Mesodermal cell (in vitro differentiated cells): ENCODE measurements at regions not wholly inside any gene's neighbourhood (a gene's known extent, or its start where the extent isn't known, plus 50 kb on each side); places are given as distances from the start of the nearest gene placed in this dataset.

Experiments
- H3K27ac ChIP-seq: 2 replicates; pipeline ENCODE4 v1.7.0; 2013; ENCODE audit warnings: mild to moderate bottlenecking, low read depth, low read length, moderate library complexity; ENCODE audit not compliant: severe bottlenecking
- H3K36me3 ChIP-seq: 2 replicates; pipeline ENCODE4 v1.7.1; 2013; ENCODE audit warnings: mild to moderate bottlenecking, low read length, moderate library complexity; ENCODE audit not compliant: control insufficient read depth, insufficient read depth
- H3K4me1 ChIP-seq: one replicate; pipeline ENCODE4 v1.7.1; 2013; ENCODE audit warnings: mild to moderate bottlenecking, low read length; ENCODE audit not compliant: insufficient read depth, control insufficient read depth, poor library complexity, severe bottlenecking
- H3K4me3 ChIP-seq: 2 replicates; pipeline ENCODE4 v1.7.0; 2013; ENCODE audit warnings: low read length, control low read depth, mild to moderate bottlenecking; ENCODE audit not compliant: insufficient read depth, poor library complexity, severe bottlenecking; ENCODE audit errors: extremely low read depth
- H3K9me3 ChIP-seq: 2 replicates; pipeline ENCODE4 v1.7.1; 2013; ENCODE audit warnings: mild to moderate bottlenecking, low read length, moderate library complexity; ENCODE audit not compliant: control insufficient read depth
- WGBS, 2 experiments: methylation state at CpG; one replicate each; pipeline ENCODE4 v1.1.5; 2013; ENCODE audit warnings: missing lambda C conversion rate in 2 of 2; ENCODE audit not compliant: insufficient coverage in 2 of 2; 5-methylcytosine and 5-hydroxymethylcytosine counted together

GRCh38 chr12:88416786-88417185 is 163.5 kb downstream of the KITLG start:
- H3K36me3 ChIP-seq, result no peaks in the 10 kb centered on the region
- 100% methylated on average over 1 of the region's 2 CpGs; no CpG with 5 or more reads in 1 of the 2 experiments for WGBS, 2 experiments
- H3K9me3 ChIP-seq, result no peaks in the 10 kb centered on the region
- no peak overlapping the region for H3K4me3 ChIP-seq
- H3K4me1 ChIP-seq, result peaks cover 6% of the 10 kb centered on the region
- no peak overlapping the region for H3K27ac ChIP-seq

GRCh38 chr12:88417531-88417930 is 162.7 kb downstream of the KITLG start:
- Histone ChIP-seq H3K9me3 (no peaks in the 10 kb centered on the region), H3K36me3 (no peaks in the 10 kb centered on the region), H3K27ac (no peak overlapping the region), H3K4me1 (peaks cover 6% of the 10 kb centered on the region), H3K4me3 (no peak overlapping the region)
- 94 to 100% methylated on average over 1 to 2 of the region's 5 CpGs for WGBS, 2 experiments

DNA sequence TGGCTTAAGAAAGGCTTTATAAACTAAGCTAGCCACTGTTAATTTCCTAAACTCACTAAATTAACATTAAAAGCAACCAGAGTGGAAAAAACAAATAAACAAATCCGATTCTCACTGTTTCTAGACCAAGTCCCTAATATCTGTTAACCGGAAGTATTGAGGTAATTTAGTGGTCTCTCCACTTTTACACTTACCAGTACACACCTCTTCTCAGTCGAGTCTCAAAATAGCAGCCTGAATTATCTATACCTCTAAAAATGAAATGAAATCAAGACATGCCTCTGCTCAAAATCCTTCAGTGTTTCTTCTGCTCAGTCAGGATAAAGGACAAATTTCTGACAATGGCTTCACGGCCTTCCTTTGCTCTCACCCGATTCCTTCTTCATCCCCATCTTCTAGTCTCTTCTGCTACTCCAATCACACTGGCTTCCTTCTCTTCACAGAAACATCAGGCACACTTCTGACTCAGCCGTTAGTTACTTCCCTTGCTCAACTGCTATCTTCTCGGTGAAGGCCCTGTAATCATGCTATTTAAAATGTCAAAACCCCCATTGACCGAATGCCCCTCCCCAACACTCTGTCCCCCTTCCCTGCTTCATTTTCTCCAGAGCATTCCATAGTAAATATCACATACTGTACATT is 161.3 kb downstream of the KITLG start:
- WGBS, 2 experiments, result 66 to 88% methylated on average over 5 to 7 of the region's 8 CpGs
- no peaks in the 10 kb centered on the region for H3K9me3 ChIP-seq
- no peak overlapping the region for H3K4me3 ChIP-seq
- peaks cover 6% of the 10 kb centered on the region for H3K4me1 ChIP-seq
- no peak overlapping the region for H3K27ac ChIP-seq
- no peaks in the 10 kb centered on the region for H3K36me3 ChIP-seq

GRCh38 chr12:88419794-88420193 is 160.5 kb downstream of the KITLG start:
- no peaks in the 10 kb centered on the region for H3K9me3 ChIP-seq
- no peaks in the 10 kb centered on the region for H3K36me3 ChIP-seq
- no CpG with 5 or more reads among the region's 1 CpG for WGBS, 2 experiments
- H3K4me3 ChIP-seq, result no peak overlapping the region
- H3K27ac ChIP-seq, result no peak overlapping the region
- peaks cover 6% of the 10 kb centered on the region for H3K4me1 ChIP-seq

DNA sequence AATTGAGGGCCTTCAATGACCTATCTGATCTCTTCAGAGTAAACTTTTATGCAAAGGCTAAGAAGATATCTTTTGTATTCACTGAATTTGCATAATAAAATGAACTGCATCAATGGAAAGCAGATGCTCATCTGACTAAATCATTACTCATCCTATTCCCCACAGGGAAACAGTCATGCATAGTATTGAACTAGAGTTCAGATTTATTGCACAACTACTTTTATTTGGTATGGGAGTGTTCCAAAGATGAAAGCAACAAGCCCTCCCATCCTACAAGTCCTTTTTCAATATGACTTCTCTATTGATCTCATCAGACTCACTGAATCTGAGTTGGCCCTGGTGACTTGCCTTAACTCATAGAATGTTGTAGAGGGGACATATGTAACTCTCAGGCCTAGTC is 159.8 kb downstream of the KITLG start:
- Histone ChIP-seq H3K4me3 (no peak overlapping the region), H3K9me3 (no peaks in the 10 kb centered on the region), H3K36me3 (no peaks in the 10 kb centered on the region), H3K4me1 (peaks cover 6% of the 10 kb centered on the region), H3K27ac (no peak overlapping the region)

- Histone ChIP-seq H3K9me3 (no peaks in the 10 kb centered on the region), H3K36me3 (no peaks in the 10 kb centered on the region), H3K27ac (no peak overlapping the region), H3K4me3 (no peak overlapping the region), H3K4me1 (no peaks in the 10 kb centered on the region)
- WGBS, 2 experiments, result 96 to 100% methylated on average over 3 of the region's 5 CpGs
These were observed 155.2 kb downstream of the KITLG start for GRCh38 chr12:88424791-88425730.

- H3K27ac ChIP-seq, result no peak overlapping the region
- WGBS, 2 experiments, result 83 to 90% methylated on average over 1 of the region's 1 CpG
These were observed 151.9 kb downstream of the KITLG start for GRCh38 chr12:88428350-88428749.

GRCh38 chr12:88431246-88431645 is 149.0 kb downstream of the KITLG start:
- Histone ChIP-seq H3K36me3 (no peaks in the 10 kb centered on the region), H3K9me3 (no peaks in the 10 kb centered on the region), H3K27ac (no peak overlapping the region), H3K4me1 (no peaks in the 10 kb centered on the region), H3K4me3 (no peak overlapping the region)
- 92 to 94% methylated on average over 2 to 4 of the region's 4 CpGs for WGBS, 2 experiments

More at GRCh38 chr12:88428350-88428749, 151.9 kb downstream of the KITLG start:
- Histone ChIP-seq H3K9me3 (no peaks in the 10 kb centered on the region), H3K36me3 (no peaks in the 10 kb centered on the region), H3K4me1 (no peaks in the 10 kb centered on the region), H3K4me3 (no peak overlapping the region)

DNA sequence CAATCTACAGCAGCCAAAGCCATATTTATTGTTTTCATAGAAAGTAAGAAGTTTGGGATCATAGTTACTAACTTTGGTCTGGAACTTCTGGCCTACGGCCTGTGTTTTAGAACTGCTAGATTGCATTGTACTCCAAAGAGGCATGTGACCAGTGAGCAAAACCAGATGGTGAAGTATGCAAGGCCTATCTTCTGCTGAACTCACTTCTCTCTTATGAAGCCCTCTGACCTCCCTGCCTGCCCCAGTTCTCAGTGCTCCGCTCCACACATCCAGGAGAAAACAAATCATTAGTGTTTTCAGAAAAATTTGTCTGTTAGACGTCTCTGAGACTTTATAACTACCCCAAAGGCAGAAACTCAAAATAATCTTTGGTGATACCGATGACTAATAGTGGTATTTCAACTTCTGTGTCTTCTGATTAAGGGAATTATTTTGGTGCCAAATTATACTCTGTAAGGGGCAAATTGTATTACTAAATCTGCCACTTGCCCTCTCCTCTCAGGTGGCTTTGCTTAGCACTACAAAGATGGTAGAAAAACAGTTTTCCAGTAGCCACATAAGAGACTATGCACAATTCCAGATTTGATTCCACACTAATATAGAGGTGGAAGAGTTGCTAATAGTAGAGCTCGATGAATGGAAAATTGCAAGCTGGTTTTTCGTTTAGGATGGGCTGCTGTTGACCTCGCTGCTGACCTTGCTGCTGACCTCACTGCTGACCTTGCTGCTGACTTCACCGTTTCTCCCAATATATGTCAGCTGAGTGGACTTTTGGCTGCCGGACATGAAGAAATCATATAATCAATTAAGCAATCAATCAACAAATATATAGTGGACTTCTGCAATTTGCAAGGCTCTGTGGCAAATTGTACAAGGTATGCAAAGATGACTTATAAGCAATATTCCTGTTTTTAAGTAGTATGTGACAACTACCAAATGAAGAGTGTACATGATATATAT is 147.5 kb downstream of the KITLG start:
- 90 to 94% methylated on average over 2 to 3 of the region's 9 CpGs for WGBS, 2 experiments
- Histone ChIP-seq H3K9me3 (no peaks in the 10 kb centered on the region), H3K27ac (no peak overlapping the region), H3K4me3 (no peak overlapping the region), H3K4me1 (no peaks in the 10 kb centered on the region), H3K36me3 (no peaks in the 10 kb centered on the region)

DNA sequence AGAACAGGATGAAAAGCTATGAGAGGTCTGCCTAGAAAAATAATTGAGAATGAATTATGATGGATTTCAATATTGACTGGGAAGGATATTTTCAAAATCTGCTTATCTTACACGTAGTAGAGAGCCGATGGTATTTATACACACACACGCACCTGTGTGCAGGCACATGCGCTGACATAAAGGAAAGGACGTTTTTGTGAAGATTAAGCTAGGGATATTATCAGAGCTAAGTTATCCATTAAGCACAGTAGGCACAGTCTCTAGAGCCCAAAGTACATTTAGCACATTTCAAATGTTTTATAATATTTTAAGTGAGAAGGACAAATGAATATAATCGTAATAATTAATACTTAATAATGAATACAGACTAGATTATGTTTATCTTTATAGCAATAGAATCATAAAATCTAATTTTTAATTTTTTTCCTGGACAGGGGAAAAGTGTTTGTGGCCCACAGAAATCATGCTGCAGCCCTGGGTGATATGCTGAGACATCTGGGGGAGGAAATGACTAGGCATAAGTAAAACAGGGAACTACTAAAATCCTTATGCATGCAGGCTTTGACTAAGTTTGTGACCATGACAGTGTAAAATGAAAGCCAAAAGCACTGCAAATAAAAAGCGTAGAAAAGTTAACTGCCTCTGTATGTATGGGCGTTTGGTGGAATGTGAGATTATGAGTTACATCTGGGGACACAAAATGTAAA is 146.1 kb downstream of the KITLG start:
- no peaks in the 10 kb centered on the region for H3K4me1 ChIP-seq
- H3K36me3 ChIP-seq, result no peaks in the 10 kb centered on the region
- no peak overlapping the region for H3K27ac ChIP-seq
- no peak overlapping the region for H3K4me3 ChIP-seq
- WGBS, 2 experiments, result 90 to 93% methylated on average over 3 to 4 of the region's 8 CpGs
- no peaks in the 10 kb centered on the region for H3K9me3 ChIP-seq
